Naive thymus-derived CD4-positive, alpha-beta T cell (primary cell): ENCODE measurements at regions not wholly inside any gene's neighbourhood (a gene's known extent, or its start where the extent isn't known, plus 50 kb on each side); places are given as distances from the start of the nearest gene placed in this dataset.

Source experiments
- ATAC-seq: fragments of 150-1000 bp; cut with Tn5 transposase; 2 replicates; pipeline ENCODE4 v1.10.0; 2021; ENCODE audit warnings: mild to moderate bottlenecking, moderate library complexity
- CTCF ChIA-PET: fragments of 350-600 bp; sonication (Branson Sonifier 250); formaldehyde crosslinking; loops from one replicate; lab custom pipeline; 2021; ENCODE audit warnings: antibody characterized with exemption; lab: Charles Lee
- POLR2A ChIA-PET: fragments of 350-600 bp; sonication (Branson Sonifier 250); formaldehyde crosslinking; loops from one replicate; lab custom pipeline; 2021; ENCODE audit warnings: antibody characterized with exemption, inconsistent platforms; lab: Charles Lee
- DNase-seq, 9 donors: peaks; one replicate each; pipeline versions ENCODE4 v3.0.0 to v3.0.0-alpha.2; 2020 to 2022; ENCODE audit warnings: mixed read lengths in 1 of 9
- H3K27ac ChIP-seq: one replicate; pipeline ENCODE4 v1.7.0; 2013; ENCODE audit warnings: mild to moderate bottlenecking, low read depth, low read length, moderate library complexity
- H3K27me3 ChIP-seq, 2 donors: one replicate each; pipeline ENCODE4 v1.7.0; 2013; ENCODE audit warnings: low read length in 2 of 2, mild to moderate bottlenecking in 2 of 2, moderate library complexity in 2 of 2; ENCODE audit not compliant: control insufficient read depth in 2 of 2, insufficient read depth in 2 of 2
- H3K36me3 ChIP-seq, 3 experiments: 1 replicate in 2 of 3; 2 replicates in 1 of 3; pipeline ENCODE4 v1.7.0; 2013; ENCODE audit warnings: low read length in 3 of 3, mild to moderate bottlenecking in 3 of 3, moderate library complexity in 1 of 3; ENCODE audit not compliant: insufficient read depth in 3 of 3, control insufficient read depth in 2 of 3
- H3K4me1 ChIP-seq, 2 donors: one replicate each; pipeline ENCODE4 v1.7.0; 2013; ENCODE audit warnings: low read length in 2 of 2, mild to moderate bottlenecking in 2 of 2, moderate library complexity in 1 of 2; ENCODE audit not compliant: control insufficient read depth in 2 of 2, insufficient read depth in 2 of 2
- H3K4me3 ChIP-seq: 2 replicates; pipeline ENCODE4 v1.7.0; 2013; ENCODE audit warnings: mild to moderate bottlenecking, low read length
- H3K9me3 ChIP-seq, 3 experiments: 1 replicate in 2 of 3; 2 replicates in 1 of 3; pipeline ENCODE4 v1.7.0; 2013; ENCODE audit warnings: low read length in 3 of 3; ENCODE audit not compliant: control insufficient read depth in 2 of 3
- H3K27ac Mint-ChIP-seq, 9 donors: one replicate each; pipeline ENCODE4 v1.8.0; 2020 to 2022; ENCODE audit warnings: mixed read lengths in 9 of 9, mild to moderate bottlenecking in 8 of 9, moderate library complexity in 5 of 9, inconsistent platforms in 2 of 9
- H3K27me3 Mint-ChIP-seq, 5 donors: one replicate each; pipeline ENCODE4 v1.8.0; 2021 to 2022; ENCODE audit warnings: mixed read lengths in 5 of 5, mild to moderate bottlenecking in 1 of 5
- H3K36me3 Mint-ChIP-seq, 5 donors: one replicate each; pipeline ENCODE4 v1.8.0; 2020 to 2022; ENCODE audit warnings: mixed read lengths in 5 of 5, mild to moderate bottlenecking in 3 of 5, inconsistent platforms in 1 of 5
- H3K4me1 Mint-ChIP-seq, 7 donors: one replicate each; pipeline ENCODE4 v1.8.0; 2020 to 2022; ENCODE audit warnings: mixed read lengths in 7 of 7, mild to moderate bottlenecking in 3 of 7, inconsistent platforms in 1 of 7
- H3K4me3 Mint-ChIP-seq, 10 donors: one replicate each; pipeline ENCODE4 v1.8.0; 2020 to 2022; ENCODE audit warnings: mild to moderate bottlenecking in 10 of 10, mixed read lengths in 10 of 10, moderate library complexity in 6 of 10, inconsistent platforms in 2 of 10
- H3K9me3 Mint-ChIP-seq, 11 donors: one replicate each; pipeline ENCODE4 v1.8.0; 2020 to 2022; ENCODE audit warnings: mixed read lengths in 11 of 11, mild to moderate bottlenecking in 4 of 11, inconsistent platforms in 1 of 11, moderate library complexity in 1 of 11
- intact Hi-C, 2 donors: fragments of 100-400 bp; cut with micrococcal nuclease; formaldehyde crosslinking; loops; one replicate each; pipeline ENCODE4 v1.15.1; 2023

GRCh38 chr9:75574569-75574968 lies 315.9 kb upstream of the PCSK5 start:
- H3K4me3 Mint-ChIP-seq = no peak overlapping the region
- Histone ChIP-seq H3K4me1 (no peaks in the 10 kb centered on the region), H3K27ac (no peak overlapping the region), H3K9me3 (no peaks in the 10 kb centered on the region), H3K27me3 (no peaks in the 10 kb centered on the region), H3K4me3 (no peak overlapping the region), H3K36me3 (no peaks in the 10 kb centered on the region)
- H3K9me3 Mint-ChIP-seq = peaks cover 0 to 5% (median 0%) of the 10 kb centered on the region in 11 donors
- intact Hi-C loops = no loop called here
- no peak overlapping the region for H3K27ac Mint-ChIP-seq
- H3K27me3 Mint-ChIP-seq = peaks cover 0 to 12% (median 0%) of the 10 kb centered on the region in 5 donors
- POLR2A ChIA-PET = no interaction called here
- DNase-seq (no peak), ATAC-seq (no peak)
- H3K4me1 Mint-ChIP-seq = no peaks in the 10 kb centered on the region
- CTCF ChIA-PET = no interaction called here
- H3K36me3 Mint-ChIP-seq = no peaks in the 10 kb centered on the region

- no peaks in the 10 kb centered on the region for H3K27me3 ChIP-seq
- Mint-ChIP-seq H3K36me3 (no peaks in the 10 kb centered on the region), H3K4me1 (peaks cover 0 to 2% (median 0%) of the 10 kb centered on the region in 7 donors), H3K27ac (no peak overlapping the region), H3K27me3 (peaks cover 4 to 25% (median 13%) of the 10 kb centered on the region in 5 donors), H3K4me3 (no peak overlapping the region), H3K9me3 (peaks cover 0 to 4% (median 0%) of the 10 kb centered on the region in 11 donors)
- no peaks in the 10 kb centered on the region for H3K9me3 ChIP-seq
- ChIA-PET POLR2A (no interaction called here), CTCF (no interaction called here)
- intact Hi-C loops = no loop called here
- H3K27ac ChIP-seq = no peak overlapping the region
- no peak overlapping the region for H3K4me3 ChIP-seq
- H3K4me1 ChIP-seq = no peaks in the 10 kb centered on the region
- ATAC-seq (no peak), DNase-seq (no peak)
- no peaks in the 10 kb centered on the region for H3K36me3 ChIP-seq
Observed at GRCh38 chr9:75582870-75583269, 307.6 kb upstream of the PCSK5 start.

- Mint-ChIP-seq H3K36me3 (no peaks in the 10 kb centered on the region), H3K27ac (no peak overlapping the region), H3K27me3 (peaks cover 4 to 32% (median 20%) of the 10 kb centered on the region in 5 donors), H3K9me3 (peaks cover 0 to 7% (median 4%) of the 10 kb centered on the region in 11 donors), H3K4me3 (no peak overlapping the region), H3K4me1 (no peaks in the 10 kb centered on the region)
- Histone ChIP-seq H3K27ac (no peak overlapping the region), H3K27me3 (no peaks in the 10 kb centered on the region), H3K4me1 (no peaks in the 10 kb centered on the region), H3K36me3 (no peaks in the 10 kb centered on the region), H3K4me3 (no peak overlapping the region), H3K9me3 (no peaks in the 10 kb centered on the region)
- ChIA-PET CTCF (interaction anchor here (0.7 kb wide), 1 partner anchor 58 kb away, joined by 5 read pairs; no protein-coding TSS in a partner anchor), POLR2A (no interaction called here)
- DNase-seq = no peak
- no peak for ATAC-seq
- intact Hi-C loops = no loop called here
Observed at GRCh38 chr9:75588808-75589207, 301.7 kb upstream of the PCSK5 start.

- Histone ChIP-seq H3K9me3 (no peaks in the 10 kb centered on the region), H3K4me3 (no peak overlapping the region), H3K27ac (no peak overlapping the region), H3K4me1 (no peaks in the 10 kb centered on the region), H3K27me3 (no peaks in the 10 kb centered on the region), H3K36me3 (no peaks in the 10 kb centered on the region)
- peaks cover 0 to 11% (median 4%) of the 10 kb centered on the region in 11 donors for H3K9me3 Mint-ChIP-seq
- H3K27me3 Mint-ChIP-seq = peaks cover 4 to 32% (median 20%) of the 10 kb centered on the region in 5 donors
- H3K27ac Mint-ChIP-seq = no peak overlapping the region
- ChIA-PET CTCF (no interaction called here), POLR2A (no interaction called here)
- ATAC-seq = no peak
- H3K4me3 Mint-ChIP-seq = no peak overlapping the region
- no peaks in the 10 kb centered on the region for H3K4me1 Mint-ChIP-seq
- no peaks in the 10 kb centered on the region for H3K36me3 Mint-ChIP-seq
- intact Hi-C loops = no loop called here
- no peak for DNase-seq
Observed at GRCh38 chr9:75589497-75589896, 301.0 kb upstream of the PCSK5 start.

- Histone ChIP-seq H3K9me3 (no peaks in the 10 kb centered on the region), H3K4me3 (no peak overlapping the region), H3K4me1 (no peaks in the 10 kb centered on the region), H3K36me3 (no peaks in the 10 kb centered on the region), H3K27ac (no peak overlapping the region), H3K27me3 (no peaks in the 10 kb centered on the region)
- intact Hi-C loops = no loop called here
- Mint-ChIP-seq H3K36me3 (no peaks in the 10 kb centered on the region), H3K27me3 (peaks cover 0 to 26% (median 13%) of the 10 kb centered on the region in 5 donors), H3K4me1 (no peaks in the 10 kb centered on the region), H3K9me3 (peaks cover 0 to 11% (median 4%) of the 10 kb centered on the region in 11 donors), H3K4me3 (no peak overlapping the region), H3K27ac (no peak overlapping the region)
- ATAC-seq (no peak), DNase-seq (no peak)
- ChIA-PET POLR2A (no interaction called here), CTCF (interaction anchor here (0.6 kb wide), 1 partner anchor 43 kb away, joined by 6 read pairs; no protein-coding TSS in a partner anchor)
Observed at GRCh38 chr9:75591972-75592371, 298.5 kb upstream of the PCSK5 start.

GRCh38 chr9:75592586-75592985 lies 297.9 kb upstream of the PCSK5 start:
- Mint-ChIP-seq H3K36me3 (no peaks in the 10 kb centered on the region), H3K9me3 (peaks cover 0 to 11% (median 4%) of the 10 kb centered on the region in 11 donors), H3K27me3 (peaks cover 0 to 30% (median 13%) of the 10 kb centered on the region in 5 donors), H3K4me1 (no peaks in the 10 kb centered on the region), H3K4me3 (no peak overlapping the region), H3K27ac (no peak overlapping the region)
- intact Hi-C loops = no loop called here
- DNase-seq = no peak
- ATAC-seq = no peak
- Histone ChIP-seq H3K27me3 (no peaks in the 10 kb centered on the region), H3K4me3 (no peak overlapping the region), H3K4me1 (no peaks in the 10 kb centered on the region), H3K9me3 (no peaks in the 10 kb centered on the region), H3K27ac (no peak overlapping the region), H3K36me3 (no peaks in the 10 kb centered on the region)
- ChIA-PET CTCF (interaction anchor here (0.6 kb wide), 1 partner anchor 44 kb away, joined by 6 read pairs; no protein-coding TSS in a partner anchor), POLR2A (no interaction called here)

GRCh38 chr9:75593920-75594319 lies 296.6 kb upstream of the PCSK5 start:
- Mint-ChIP-seq H3K36me3 (no peaks in the 10 kb centered on the region), H3K27ac (no peak overlapping the region), H3K4me1 (no peaks in the 10 kb centered on the region), H3K27me3 (peaks cover 0 to 30% (median 7%) of the 10 kb centered on the region in 5 donors), H3K4me3 (no peak overlapping the region), H3K9me3 (peaks cover 0 to 11% (median 4%) of the 10 kb centered on the region in 11 donors)
- no peaks in the 10 kb centered on the region for H3K27me3 ChIP-seq
- H3K4me1 ChIP-seq = no peaks in the 10 kb centered on the region
- H3K36me3 ChIP-seq = no peaks in the 10 kb centered on the region
- POLR2A ChIA-PET = no interaction called here
- ATAC-seq = no peak
- intact Hi-C loops = no loop called here
- CTCF ChIA-PET = no interaction called here
- no peak overlapping the region for H3K4me3 ChIP-seq
- H3K27ac ChIP-seq = no peak overlapping the region
- H3K9me3 ChIP-seq = no peaks in the 10 kb centered on the region
- DNase-seq = no peak
